ENCODE measurements at regions not wholly inside any gene's neighbourhood (a gene's known extent, or its start where the extent isn't known, plus 50 kb on each side); places are given as distances from the start of the nearest gene placed in this dataset.

DNA sequence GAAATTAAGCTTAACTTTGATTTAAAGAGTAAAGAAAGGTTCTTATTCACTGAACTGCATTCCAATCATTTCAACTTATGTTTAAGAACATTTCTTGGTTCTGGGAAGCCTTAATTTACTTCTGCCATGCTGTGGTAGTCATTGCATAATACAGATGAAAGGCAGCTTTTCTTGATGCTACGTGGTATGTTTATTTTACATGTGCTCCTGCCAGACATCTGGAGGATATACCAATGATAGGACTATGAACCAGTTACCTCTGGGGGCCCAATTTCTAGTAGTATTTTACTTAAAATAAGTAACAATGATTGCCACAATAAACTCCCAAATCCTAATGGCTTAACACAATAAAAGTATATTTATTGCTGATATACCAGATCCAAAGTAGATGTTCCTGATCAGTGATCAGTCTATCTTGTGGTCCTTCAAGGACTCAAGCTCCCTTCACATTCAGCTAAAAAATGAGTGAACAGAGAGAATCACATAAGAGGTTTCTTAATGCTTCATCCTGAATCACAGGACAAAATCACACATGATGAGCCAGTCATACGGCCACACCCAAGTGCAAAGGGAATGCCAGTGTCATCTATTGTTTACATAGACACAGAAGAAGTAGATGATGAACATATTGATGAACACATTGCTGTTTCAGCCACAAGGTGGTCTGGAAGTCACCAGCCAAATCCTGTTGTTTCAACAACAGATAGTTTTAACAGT is 56.5 kb upstream of the CCN2 start:
- TF ChIP-seq, protein P1, sequence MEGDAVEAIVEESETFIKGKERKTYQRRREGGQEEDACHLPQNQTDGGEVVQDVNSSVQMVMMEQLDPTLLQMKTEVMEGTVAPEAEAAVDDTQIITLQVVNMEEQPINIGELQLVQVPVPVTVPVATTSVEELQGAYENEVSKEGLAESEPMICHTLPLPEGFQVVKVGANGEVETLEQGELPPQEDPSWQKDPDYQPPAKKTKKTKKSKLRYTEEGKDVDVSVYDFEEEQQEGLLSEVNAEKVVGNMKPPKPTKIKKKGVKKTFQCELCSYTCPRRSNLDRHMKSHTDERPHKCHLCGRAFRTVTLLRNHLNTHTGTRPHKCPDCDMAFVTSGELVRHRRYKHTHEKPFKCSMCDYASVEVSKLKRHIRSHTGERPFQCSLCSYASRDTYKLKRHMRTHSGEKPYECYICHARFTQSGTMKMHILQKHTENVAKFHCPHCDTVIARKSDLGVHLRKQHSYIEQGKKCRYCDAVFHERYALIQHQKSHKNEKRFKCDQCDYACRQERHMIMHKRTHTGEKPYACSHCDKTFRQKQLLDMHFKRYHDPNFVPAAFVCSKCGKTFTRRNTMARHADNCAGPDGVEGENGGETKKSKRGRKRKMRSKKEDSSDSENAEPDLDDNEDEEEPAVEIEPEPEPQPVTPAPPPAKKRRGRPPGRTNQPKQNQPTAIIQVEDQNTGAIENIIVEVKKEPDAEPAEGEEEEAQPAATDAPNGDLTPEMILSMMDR (IDR thresholded peaks at IDR 0.05; ENCODE audit: low read length) = no peak
- no peak for TF ChIP-seq EZH2phosphoT487 (IDR thresholded peaks at IDR 0.05; ENCODE audit: low read length)

Data from MM.1S (cell line).